K562 (cell line): ENCODE measurements at regions not wholly inside any gene's neighbourhood (a gene's known extent, or its start where the extent isn't known, plus 50 kb on each side); places are given as distances from the start of the nearest gene placed in this dataset.

Experiments
- AFF1 ChIP-seq, 2 experiments: fragments of 450-650 bp; IDR thresholded peaks; 2 replicates each; pipeline ENCODE4 v1.6.1; 2018; ENCODE audit warnings: mild to moderate bottlenecking in 2 of 2, low read depth in 1 of 2; ENCODE audit not compliant: partially characterized antibody in 2 of 2
- CEBPZ ChIP-seq: fragments of 150-350 bp; IDR thresholded peaks from 2 replicates; pipeline ENCODE4 v1.6.1; 2014; ENCODE audit warnings: low read depth, mild to moderate bottlenecking, low read length, borderline replicate concordance
- CGGBP1 ChIP-seq: fragments of 250-450 bp; sonication (Bioruptor Pico); IDR thresholded peaks from 2 replicates; pipeline ENCODE4 v1.9.0; 2021; ENCODE audit warnings: mild to moderate bottlenecking
- IRF1 ChIP-seq: sonication (generic); formaldehyde crosslinking; IDR thresholded peaks from 2 replicates; pipeline ENCODE4 v1.8.0; 2022; ENCODE audit warnings: missing genetic modification reagents, mild to moderate bottlenecking, borderline replicate concordance
- MAFK ChIP-seq: IDR thresholded peaks from 2 replicates; pipeline ENCODE4 v1.6.1; 2011; ENCODE audit warnings: low read length, improper control_type of control experiment
- MGA ChIP-seq: fragments of 450-650 bp; IDR thresholded peaks from 2 replicates; pipeline ENCODE4 v1.6.1; 2016; ENCODE audit warnings: mild to moderate bottlenecking, moderate library complexity
- RBFOX2 ChIP-seq: fragments of 200-400 bp; formaldehyde crosslinking; IDR thresholded peaks from 2 replicates; pipeline ENCODE4 v1.6.1; 2017; ENCODE audit warnings: low read depth, mild to moderate bottlenecking, low read length, moderate library complexity

- TF ChIP-seq AFF1 (IDR thresholded peaks at IDR 0.05; ENCODE audit: low read depth in 1 of 2, partially characterized antibody in 2 of 2) (no peak), CEBPZ (no peak), MAFK (peak; percentile 68; the same call in 1 of the 2 replicates), IRF1 (CRISPR knock-in tag) (no peak), RBFOX2 (no peak), MGA (peak; percentile 64; the same call in 1 of the 2 replicates), CGGBP1 (CRISPR knock-in tag) (no peak)
Observed at GRCh38 chr11:109940816-109941215, 152.4 kb upstream of the ZC3H12C start (continued).
